Keratinocyte (primary cell): ENCODE measurements at regions not wholly inside any gene's neighbourhood (a gene's known extent, or its start where the extent isn't known, plus 50 kb on each side); places are given as distances from the start of the nearest gene placed in this dataset.

Experiments
- DNase-seq: peaks from one replicate; pipeline ENCODE4 v3.0.0-alpha.2; 2011; ENCODE audit warnings: low read depth, missing footprints, low spot score
- FAIRE-seq: peaks from 2 replicates; lab custom pipeline; 2011; peaks lifted over from hg19 to GRCh38; lab: Jason Lieb, UNC
- H2AFZ ChIP-seq: 2 replicates; pipeline ENCODE4 v1.6.0; 2012; ENCODE audit warnings: low read length, control low read depth, inconsistent platforms; ENCODE audit not compliant: control insufficient read depth
- H3K27ac ChIP-seq: 2 replicates; pipeline ENCODE4 v1.5.1; 2011; ENCODE audit warnings: low read length; ENCODE audit not compliant: control insufficient read depth, insufficient read depth
- H3K27me3 ChIP-seq: 3 replicates; pipeline ENCODE4 v1.6.0; 2011; ENCODE audit warnings: low read length; ENCODE audit not compliant: control insufficient read depth, insufficient read depth; ENCODE audit errors: extremely low read depth
- H3K36me3 ChIP-seq, 2 experiments: 2 replicates in 1 of 2; 3 replicates in 1 of 2; pipeline ENCODE4 v1.5.1; 2011; ENCODE audit warnings: low read length in 2 of 2, mild to moderate bottlenecking in 1 of 2; ENCODE audit not compliant: control insufficient read depth in 2 of 2, insufficient read depth in 2 of 2; ENCODE audit errors: extremely low read depth in 1 of 2
- H3K4me1 ChIP-seq: 3 replicates; pipeline ENCODE4 v1.5.1; 2011; ENCODE audit warnings: low read length; ENCODE audit not compliant: control insufficient read depth, insufficient read depth; ENCODE audit errors: extremely low read depth
- H3K4me2 ChIP-seq: 3 replicates; pipeline ENCODE4 v1.6.0; 2011; ENCODE audit warnings: low read depth, low read length; ENCODE audit not compliant: control insufficient read depth, insufficient read depth; ENCODE audit errors: extremely low read depth
- H3K4me3 ChIP-seq, 3 experiments: fragments of 200-600 bp in 1 of 3; sonication (generic) in 1 of 3; 2 replicates in 2 of 3; 3 replicates in 1 of 3; pipeline ENCODE4 v1.5.1; 2011 to 2016; ENCODE audit warnings: low read length in 3 of 3, mild to moderate bottlenecking in 3 of 3, control low read depth in 2 of 3, inconsistent platforms in 1 of 3, low read depth in 1 of 3, mixed read lengths in 1 of 3, mixed run types in 1 of 3, moderate library complexity in 1 of 3; ENCODE audit not compliant: control insufficient read depth in 2 of 3, insufficient read depth in 2 of 3; ENCODE audit errors: extremely low read depth in 1 of 3
- H3K79me2 ChIP-seq: 2 replicates; pipeline ENCODE4 v1.6.0; 2012; ENCODE audit warnings: low read length; ENCODE audit not compliant: control insufficient read depth, insufficient read depth
- H3K9ac ChIP-seq: 3 replicates; pipeline ENCODE4 v1.6.0; 2011; ENCODE audit warnings: low read length; ENCODE audit not compliant: control insufficient read depth, insufficient read depth; ENCODE audit errors: extremely low read depth
- H3K9me1 ChIP-seq: 3 replicates; pipeline ENCODE4 v1.6.0; 2011; ENCODE audit warnings: low read length; ENCODE audit not compliant: control insufficient read depth, insufficient read depth; ENCODE audit errors: extremely low read depth
- H3K9me3 ChIP-seq: 2 replicates; pipeline ENCODE4 v1.5.1; 2012; ENCODE audit warnings: low read depth, low read length; ENCODE audit not compliant: control insufficient read depth
- H4K20me1 ChIP-seq: 3 replicates; pipeline ENCODE4 v1.6.0; 2011; ENCODE audit warnings: low read length; ENCODE audit not compliant: control insufficient read depth, insufficient read depth; ENCODE audit errors: extremely low read depth
- EZH2 ChIP-seq: IDR thresholded peaks from one replicate; pipeline ENCODE4 v1.6.1; 2012; ENCODE audit warnings: inconsistent platforms, mild to moderate bottlenecking, low read length, moderate library complexity
- dilution Hi-C: fragments of 300-500 bp; cut with MboI; formaldehyde crosslinking; loops from one replicate; pipeline ENCODE4 v1.7.0; 2020; ENCODE audit warnings: low sequenced_read_pairs; ENCODE audit not compliant: extremely low pct_ligation_motif_present
- TF ChIP-seq, protein P1 (sequence below), 3 experiments: IDR thresholded peaks in 1 of 3; conservative IDR thresholded peaks in 1 of 3; optimal IDR thresholded peaks in 1 of 3; 2 replicates in 2 of 3; 3 replicates in 1 of 3; pipeline versions ENCODE3 to v1.5.1; 2011; ENCODE audit warnings: low read length in 3 of 3, mild to moderate bottlenecking in 3 of 3, moderate library complexity in 2 of 3, control low read depth in 1 of 3, inconsistent platforms in 1 of 3; ENCODE audit not compliant: insufficient read depth in 2 of 3; ENCODE audit errors: extremely low read depth in 1 of 3

- H3K9ac ChIP-seq: no peak overlapping the region
- no peak overlapping the region for H3K27ac ChIP-seq
- dilution Hi-C loops: no loop called here
- peaks cover 11% of the 10 kb centered on the region for H3K4me1 ChIP-seq
- H3K79me2 ChIP-seq: no peaks in the 10 kb centered on the region
- FAIRE-seq: no peak
- peaks cover 2% of the 10 kb centered on the region for H3K27me3 ChIP-seq
- no peak overlapping the region for H2AFZ ChIP-seq
- no peaks in the 10 kb centered on the region for H4K20me1 ChIP-seq
- no peak overlapping the region for H3K4me2 ChIP-seq
- no peaks in the 10 kb centered on the region for H3K36me3 ChIP-seq
- peaks cover 1% of the 10 kb centered on the region for H3K9me3 ChIP-seq
- DNase-seq: no peak
- TF ChIP-seq EZH2: no peak
- TF ChIP-seq, protein P1, sequence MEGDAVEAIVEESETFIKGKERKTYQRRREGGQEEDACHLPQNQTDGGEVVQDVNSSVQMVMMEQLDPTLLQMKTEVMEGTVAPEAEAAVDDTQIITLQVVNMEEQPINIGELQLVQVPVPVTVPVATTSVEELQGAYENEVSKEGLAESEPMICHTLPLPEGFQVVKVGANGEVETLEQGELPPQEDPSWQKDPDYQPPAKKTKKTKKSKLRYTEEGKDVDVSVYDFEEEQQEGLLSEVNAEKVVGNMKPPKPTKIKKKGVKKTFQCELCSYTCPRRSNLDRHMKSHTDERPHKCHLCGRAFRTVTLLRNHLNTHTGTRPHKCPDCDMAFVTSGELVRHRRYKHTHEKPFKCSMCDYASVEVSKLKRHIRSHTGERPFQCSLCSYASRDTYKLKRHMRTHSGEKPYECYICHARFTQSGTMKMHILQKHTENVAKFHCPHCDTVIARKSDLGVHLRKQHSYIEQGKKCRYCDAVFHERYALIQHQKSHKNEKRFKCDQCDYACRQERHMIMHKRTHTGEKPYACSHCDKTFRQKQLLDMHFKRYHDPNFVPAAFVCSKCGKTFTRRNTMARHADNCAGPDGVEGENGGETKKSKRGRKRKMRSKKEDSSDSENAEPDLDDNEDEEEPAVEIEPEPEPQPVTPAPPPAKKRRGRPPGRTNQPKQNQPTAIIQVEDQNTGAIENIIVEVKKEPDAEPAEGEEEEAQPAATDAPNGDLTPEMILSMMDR (optimal IDR thresholded peaks at IDR 0.05 in 1 of 3, IDR thresholded peaks at IDR 0.05 in 1 of 3, conservative IDR thresholded peaks at IDR 0.05 in 1 of 3; ENCODE audit: extremely low read depth in 1 of 3, insufficient read depth in 2 of 3, low read length in 3 of 3): no peak
- no peaks in the 10 kb centered on the region for H3K9me1 ChIP-seq
- no peak overlapping the region for H3K4me3 ChIP-seq
These were observed 128.7 kb downstream of the CRYAA start for GRCh38 chr21:43297391-43297981.

DNA sequence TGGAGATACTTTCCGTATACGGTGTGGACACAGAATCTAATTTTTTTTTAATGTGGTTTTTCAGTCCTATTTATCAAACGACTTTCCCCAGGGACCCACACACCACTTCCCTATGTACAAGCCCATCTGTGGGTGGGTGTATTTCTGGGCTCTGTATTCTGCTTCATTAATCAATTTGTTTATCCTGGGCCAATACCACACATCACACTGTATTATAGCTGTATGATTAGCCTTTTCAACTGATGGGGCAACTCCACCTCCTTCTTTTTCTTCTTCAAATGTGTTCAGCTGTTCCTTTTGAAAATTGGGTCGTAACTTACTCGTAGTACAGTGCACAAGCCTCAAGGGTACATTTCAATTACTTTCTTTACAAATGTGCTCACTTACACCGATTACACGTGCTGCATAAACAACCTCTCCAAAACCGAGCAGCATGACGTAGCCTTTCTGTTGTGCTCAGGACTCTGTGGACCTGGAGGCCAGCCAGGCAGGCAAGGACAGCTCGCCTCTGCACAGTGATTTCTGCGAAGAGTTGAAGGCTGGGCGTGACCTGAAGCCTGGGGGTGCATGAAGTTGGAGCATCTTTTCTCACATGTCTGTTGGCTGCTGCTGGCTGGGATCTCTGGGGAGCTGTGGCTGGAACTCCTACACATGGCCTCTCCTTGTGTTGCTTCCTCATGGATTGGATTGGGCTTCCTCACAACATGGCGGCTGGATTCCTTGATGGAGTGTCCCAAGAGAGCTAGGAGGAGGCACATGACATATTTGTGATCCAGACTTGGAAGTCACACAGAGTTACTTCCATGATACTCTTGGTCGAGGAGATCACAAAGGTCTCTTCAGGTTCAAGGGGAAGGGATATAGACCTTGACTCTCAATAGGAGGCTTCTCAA, 126.5 kb downstream of the CRYAA start:
- Histone ChIP-seq H2AFZ (no peak overlapping the region), H4K20me1 (no peaks in the 10 kb centered on the region), H3K9ac (no peak overlapping the region), H3K9me3 (peaks cover 1% of the 10 kb centered on the region), H3K27ac (no peak overlapping the region), H3K36me3 (no peaks in the 10 kb centered on the region), H3K9me1 (no peaks in the 10 kb centered on the region), H3K4me2 (no peak overlapping the region), H3K27me3 (peaks cover 2% of the 10 kb centered on the region), H3K4me1 (no peaks in the 10 kb centered on the region), H3K79me2 (no peaks in the 10 kb centered on the region), H3K4me3 (no peak overlapping the region)
- DNase-seq: no peak
- FAIRE-seq: no peak
- TF ChIP-seq, protein P1 (optimal IDR thresholded peaks at IDR 0.05 in 1 of 3, IDR thresholded peaks at IDR 0.05 in 1 of 3, conservative IDR thresholded peaks at IDR 0.05 in 1 of 3; ENCODE audit: extremely low read depth in 1 of 3, insufficient read depth in 2 of 3, low read length in 3 of 3): no peak
- TF ChIP-seq EZH2: no peak
- dilution Hi-C loops: no loop called here
